ENCODE measurements at regions not wholly inside any gene's neighbourhood (a gene's known extent, or its start where the extent isn't known, plus 50 kb on each side); places are given as distances from the start of the nearest gene placed in this dataset.

DNA sequence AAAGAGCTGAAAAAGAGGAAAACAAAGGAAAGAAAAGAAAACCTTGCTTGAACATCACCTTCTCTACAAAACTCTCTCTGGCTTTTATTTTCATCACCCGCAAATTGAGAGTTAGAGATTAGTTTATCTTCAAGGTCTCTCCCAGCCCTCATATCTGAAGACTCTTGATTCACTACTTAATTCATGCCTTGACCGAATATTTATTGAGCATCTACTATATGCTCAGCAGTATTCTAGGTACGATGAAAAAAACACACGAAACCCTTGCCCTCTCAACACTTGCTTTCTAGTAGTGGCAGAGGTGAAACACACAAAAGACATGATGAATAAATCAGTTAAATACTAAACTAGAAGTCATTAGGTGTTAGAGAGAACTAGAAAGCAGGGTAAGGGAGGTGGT lies 150.6 kb upstream of the CADM1 start:
- H2AFZ ChIP-seq (ENCODE audit: low read depth) = no peak overlapping the region
- no peaks in the 10 kb centered on the region for H3K79me2 ChIP-seq (ENCODE audit: insufficient read depth)
- no peak overlapping the region for H3K4me3 ChIP-seq (ENCODE audit: low read depth in 2 of 2, low read length in 1 of 2)
- H3K9me3 ChIP-seq = no peaks in the 10 kb centered on the region
- POLR2A ChIA-PET = no interaction called here
- TF ChIP-seq RCOR1 (IDR thresholded peaks at IDR 0.05; ENCODE audit: low read length) (no peak), MEF2A (IDR thresholded peaks at IDR 0.05; ENCODE audit: borderline replicate concordance, low read depth) (no peak), POLR2AphosphoS5 (IDR thresholded peaks at IDR 0.05; ENCODE audit: low read depth, low read length) (no peak), ELF1 (IDR thresholded peaks at IDR 0.05) (no peak), RFX5 (IDR thresholded peaks at IDR 0.05; ENCODE audit: low read length) (no peak), CHD2 (IDR thresholded peaks at IDR 0.05; ENCODE audit: low read length, partially characterized antibody) (no peak), JUND (IDR thresholded peaks at IDR 0.05) (no peak), SIN3A (IDR thresholded peaks at IDR 0.05; ENCODE audit: borderline replicate concordance, low read depth, low read length) (no peak), TEAD4 (IDR thresholded peaks at IDR 0.05; ENCODE audit: borderline replicate concordance, insufficient read depth) (no peak), EZH2phosphoT487 (IDR thresholded peaks at IDR 0.05; ENCODE audit: borderline replicate concordance, low read depth) (no peak)
- TF ChIP-seq, protein P1, sequence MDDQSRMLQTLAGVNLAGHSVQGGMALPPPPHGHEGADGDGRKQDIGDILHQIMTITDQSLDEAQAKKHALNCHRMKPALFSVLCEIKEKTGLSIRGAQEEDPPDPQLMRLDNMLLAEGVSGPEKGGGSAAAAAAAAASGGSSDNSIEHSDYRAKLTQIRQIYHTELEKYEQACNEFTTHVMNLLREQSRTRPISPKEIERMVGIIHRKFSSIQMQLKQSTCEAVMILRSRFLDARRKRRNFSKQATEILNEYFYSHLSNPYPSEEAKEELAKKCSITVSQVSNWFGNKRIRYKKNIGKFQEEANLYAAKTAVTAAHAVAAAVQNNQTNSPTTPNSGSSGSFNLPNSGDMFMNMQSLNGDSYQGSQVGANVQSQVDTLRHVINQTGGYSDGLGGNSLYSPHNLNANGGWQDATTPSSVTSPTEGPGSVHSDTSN (IDR thresholded peaks at IDR 0.05) = no peak
- TF ChIP-seq, protein P2, sequence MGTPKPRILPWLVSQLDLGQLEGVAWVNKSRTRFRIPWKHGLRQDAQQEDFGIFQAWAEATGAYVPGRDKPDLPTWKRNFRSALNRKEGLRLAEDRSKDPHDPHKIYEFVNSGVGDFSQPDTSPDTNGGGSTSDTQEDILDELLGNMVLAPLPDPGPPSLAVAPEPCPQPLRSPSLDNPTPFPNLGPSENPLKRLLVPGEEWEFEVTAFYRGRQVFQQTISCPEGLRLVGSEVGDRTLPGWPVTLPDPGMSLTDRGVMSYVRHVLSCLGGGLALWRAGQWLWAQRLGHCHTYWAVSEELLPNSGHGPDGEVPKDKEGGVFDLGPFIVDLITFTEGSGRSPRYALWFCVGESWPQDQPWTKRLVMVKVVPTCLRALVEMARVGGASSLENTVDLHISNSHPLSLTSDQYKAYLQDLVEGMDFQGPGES (IDR thresholded peaks at IDR 0.05; ENCODE audit: low read depth, low read length) = no peak
- TF ChIP-seq, protein P3, sequence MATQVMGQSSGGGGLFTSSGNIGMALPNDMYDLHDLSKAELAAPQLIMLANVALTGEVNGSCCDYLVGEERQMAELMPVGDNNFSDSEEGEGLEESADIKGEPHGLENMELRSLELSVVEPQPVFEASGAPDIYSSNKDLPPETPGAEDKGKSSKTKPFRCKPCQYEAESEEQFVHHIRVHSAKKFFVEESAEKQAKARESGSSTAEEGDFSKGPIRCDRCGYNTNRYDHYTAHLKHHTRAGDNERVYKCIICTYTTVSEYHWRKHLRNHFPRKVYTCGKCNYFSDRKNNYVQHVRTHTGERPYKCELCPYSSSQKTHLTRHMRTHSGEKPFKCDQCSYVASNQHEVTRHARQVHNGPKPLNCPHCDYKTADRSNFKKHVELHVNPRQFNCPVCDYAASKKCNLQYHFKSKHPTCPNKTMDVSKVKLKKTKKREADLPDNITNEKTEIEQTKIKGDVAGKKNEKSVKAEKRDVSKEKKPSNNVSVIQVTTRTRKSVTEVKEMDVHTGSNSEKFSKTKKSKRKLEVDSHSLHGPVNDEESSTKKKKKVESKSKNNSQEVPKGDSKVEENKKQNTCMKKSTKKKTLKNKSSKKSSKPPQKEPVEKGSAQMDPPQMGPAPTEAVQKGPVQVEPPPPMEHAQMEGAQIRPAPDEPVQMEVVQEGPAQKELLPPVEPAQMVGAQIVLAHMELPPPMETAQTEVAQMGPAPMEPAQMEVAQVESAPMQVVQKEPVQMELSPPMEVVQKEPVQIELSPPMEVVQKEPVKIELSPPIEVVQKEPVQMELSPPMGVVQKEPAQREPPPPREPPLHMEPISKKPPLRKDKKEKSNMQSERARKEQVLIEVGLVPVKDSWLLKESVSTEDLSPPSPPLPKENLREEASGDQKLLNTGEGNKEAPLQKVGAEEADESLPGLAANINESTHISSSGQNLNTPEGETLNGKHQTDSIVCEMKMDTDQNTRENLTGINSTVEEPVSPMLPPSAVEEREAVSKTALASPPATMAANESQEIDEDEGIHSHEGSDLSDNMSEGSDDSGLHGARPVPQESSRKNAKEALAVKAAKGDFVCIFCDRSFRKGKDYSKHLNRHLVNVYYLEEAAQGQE (IDR thresholded peaks at IDR 0.05; ENCODE audit: low read depth, low read length) = no peak
- TF ChIP-seq, protein P4, sequence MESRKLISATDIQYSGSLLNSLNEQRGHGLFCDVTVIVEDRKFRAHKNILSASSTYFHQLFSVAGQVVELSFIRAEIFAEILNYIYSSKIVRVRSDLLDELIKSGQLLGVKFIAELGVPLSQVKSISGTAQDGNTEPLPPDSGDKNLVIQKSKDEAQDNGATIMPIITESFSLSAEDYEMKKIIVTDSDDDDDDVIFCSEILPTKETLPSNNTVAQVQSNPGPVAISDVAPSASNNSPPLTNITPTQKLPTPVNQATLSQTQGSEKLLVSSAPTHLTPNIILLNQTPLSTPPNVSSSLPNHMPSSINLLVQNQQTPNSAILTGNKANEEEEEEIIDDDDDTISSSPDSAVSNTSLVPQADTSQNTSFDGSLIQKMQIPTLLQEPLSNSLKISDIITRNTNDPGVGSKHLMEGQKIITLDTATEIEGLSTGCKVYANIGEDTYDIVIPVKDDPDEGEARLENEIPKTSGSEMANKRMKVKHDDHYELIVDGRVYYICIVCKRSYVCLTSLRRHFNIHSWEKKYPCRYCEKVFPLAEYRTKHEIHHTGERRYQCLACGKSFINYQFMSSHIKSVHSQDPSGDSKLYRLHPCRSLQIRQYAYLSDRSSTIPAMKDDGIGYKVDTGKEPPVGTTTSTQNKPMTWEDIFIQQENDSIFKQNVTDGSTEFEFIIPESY (IDR thresholded peaks at IDR 0.05; ENCODE audit: borderline replicate concordance, low read depth) = no peak
- TF ChIP-seq, protein P5, sequence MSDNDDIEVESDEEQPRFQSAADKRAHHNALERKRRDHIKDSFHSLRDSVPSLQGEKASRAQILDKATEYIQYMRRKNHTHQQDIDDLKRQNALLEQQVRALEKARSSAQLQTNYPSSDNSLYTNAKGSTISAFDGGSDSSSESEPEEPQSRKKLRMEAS (IDR thresholded peaks at IDR 0.05; ENCODE audit: low read depth) = no peak
- TF ChIP-seq, protein P6, sequence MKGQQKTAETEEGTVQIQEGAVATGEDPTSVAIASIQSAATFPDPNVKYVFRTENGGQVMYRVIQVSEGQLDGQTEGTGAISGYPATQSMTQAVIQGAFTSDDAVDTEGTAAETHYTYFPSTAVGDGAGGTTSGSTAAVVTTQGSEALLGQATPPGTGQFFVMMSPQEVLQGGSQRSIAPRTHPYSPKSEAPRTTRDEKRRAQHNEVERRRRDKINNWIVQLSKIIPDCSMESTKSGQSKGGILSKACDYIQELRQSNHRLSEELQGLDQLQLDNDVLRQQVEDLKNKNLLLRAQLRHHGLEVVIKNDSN (IDR thresholded peaks at IDR 0.05; ENCODE audit: borderline replicate concordance, low read depth) = no peak
- TF ChIP-seq, protein P7, sequence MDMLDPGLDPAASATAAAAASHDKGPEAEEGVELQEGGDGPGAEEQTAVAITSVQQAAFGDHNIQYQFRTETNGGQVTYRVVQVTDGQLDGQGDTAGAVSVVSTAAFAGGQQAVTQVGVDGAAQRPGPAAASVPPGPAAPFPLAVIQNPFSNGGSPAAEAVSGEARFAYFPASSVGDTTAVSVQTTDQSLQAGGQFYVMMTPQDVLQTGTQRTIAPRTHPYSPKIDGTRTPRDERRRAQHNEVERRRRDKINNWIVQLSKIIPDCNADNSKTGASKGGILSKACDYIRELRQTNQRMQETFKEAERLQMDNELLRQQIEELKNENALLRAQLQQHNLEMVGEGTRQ (IDR thresholded peaks at IDR 0.05; ENCODE audit: borderline replicate concordance, low read depth, low read length) = no peak
- H3F3A ChIP-seq (replicated peaks; ENCODE audit: insufficient read depth) = no peaks in the 10 kb centered on the region
- H3K27ac ChIP-seq (ENCODE audit: low read depth in 2 of 2, low read length in 1 of 2) = no peak overlapping the region
- H3K9me2 ChIP-seq = no peaks in the 10 kb centered on the region
- H3K9ac ChIP-seq = no peak overlapping the region
- no peaks in the 10 kb centered on the region for H3K27me3 ChIP-seq (ENCODE audit: insufficient read depth)
- no peak overlapping the region for H3K4me2 ChIP-seq
- WGBS (ENCODE audit: low lambda C conversion rate) = 70% methylated on average over 4 of the region's 4 CpGs
- H3K4me1 ChIP-seq (ENCODE audit: control insufficient read depth in 1 of 2, insufficient read depth in 2 of 2, low read depth in 1 of 2, low read length in 1 of 2) = peaks cover 0 to 9% of the 10 kb centered on the region in 2 experiments; a peak in 2 of 4 replicates
- CTCF ChIA-PET = no interaction called here
- no peak for DNase-seq
- no peaks in the 10 kb centered on the region for H3K36me3 ChIP-seq (replicated peaks in 1 of 2; ENCODE audit: control insufficient read depth in 1 of 2, insufficient read depth in 2 of 2, low read length in 1 of 2)
- no peaks in the 10 kb centered on the region for H4K20me1 ChIP-seq (ENCODE audit: insufficient read depth)

Measured in SK-N-SH (cell line).